GM21723 (cell line): ENCODE measurements at regions not wholly inside any gene's neighbourhood (a gene's known extent, or its start where the extent isn't known, plus 50 kb on each side); places are given as distances from the start of the nearest gene placed in this dataset.

Experiments used
- ATAC-seq: cut with Tn5 transposase; IDR thresholded peaks from one replicate; pipeline ENCODE4 v1.9.1; 2021; ENCODE audit warnings: mild to moderate bottlenecking, moderate library complexity; ENCODE audit not compliant: unreplicated experiment

DNA sequence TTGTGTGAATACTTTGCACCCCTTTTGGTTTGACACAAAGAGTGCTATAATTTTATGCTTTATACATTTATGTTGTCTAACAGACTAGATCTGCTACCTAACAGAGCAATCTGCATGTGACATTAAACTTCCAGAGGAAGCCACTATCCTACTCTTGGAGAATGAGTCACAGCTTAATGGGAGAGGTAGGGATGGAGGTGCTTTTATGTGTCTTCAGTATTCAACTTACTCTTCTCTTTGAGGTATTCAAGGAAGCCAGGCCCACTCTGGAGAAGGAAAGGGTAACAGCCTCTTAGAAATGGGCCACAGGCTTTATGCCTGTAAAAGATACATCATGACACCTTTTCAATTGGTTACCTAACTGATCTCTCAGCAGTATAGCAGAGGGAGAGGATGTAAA lies 85.8 kb upstream of the NEUROD1 start:
- ATAC-seq, result no peak

DNA sequence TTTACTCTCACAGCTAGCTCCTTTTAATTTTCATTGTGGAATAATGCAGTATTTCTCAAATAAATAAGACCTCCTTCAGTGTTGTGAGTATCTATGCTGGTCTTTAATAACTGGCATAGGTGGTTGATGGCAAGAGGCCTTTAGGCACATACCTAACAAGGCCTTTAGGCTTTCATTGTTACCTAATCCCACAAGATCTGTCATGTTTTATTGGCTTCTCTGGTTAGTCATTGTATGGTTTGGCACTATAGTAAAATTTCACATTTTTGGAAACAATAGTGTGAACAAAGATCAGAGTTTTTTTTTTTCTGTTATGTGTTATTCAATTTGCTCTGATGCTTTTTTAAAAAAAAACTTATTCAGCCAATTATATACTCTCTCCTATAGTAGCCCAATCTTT lies 89.8 kb upstream of the NEUROD1 start:
- ATAC-seq, result no peak

DNA sequence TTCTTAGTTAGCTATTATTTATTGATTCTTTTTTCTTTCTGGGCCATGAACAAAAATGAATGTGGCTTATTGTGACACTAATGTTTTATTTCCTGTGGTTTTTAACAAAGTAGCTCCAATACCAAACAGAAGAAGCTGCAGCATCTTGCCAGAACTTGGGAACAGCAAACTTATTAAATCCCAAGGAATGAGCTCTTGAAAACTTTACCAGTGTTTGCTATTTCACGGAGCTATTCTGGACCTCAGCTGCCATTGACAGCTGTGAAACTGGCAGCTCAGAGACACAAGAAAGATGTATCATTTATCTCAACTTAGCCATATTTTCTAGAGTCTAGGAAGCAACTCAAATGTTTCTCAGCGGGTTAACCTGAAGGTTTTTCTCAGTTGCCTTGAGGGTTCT lies 91.0 kb upstream of the NEUROD1 start:
- ATAC-seq, result no peak

DNA sequence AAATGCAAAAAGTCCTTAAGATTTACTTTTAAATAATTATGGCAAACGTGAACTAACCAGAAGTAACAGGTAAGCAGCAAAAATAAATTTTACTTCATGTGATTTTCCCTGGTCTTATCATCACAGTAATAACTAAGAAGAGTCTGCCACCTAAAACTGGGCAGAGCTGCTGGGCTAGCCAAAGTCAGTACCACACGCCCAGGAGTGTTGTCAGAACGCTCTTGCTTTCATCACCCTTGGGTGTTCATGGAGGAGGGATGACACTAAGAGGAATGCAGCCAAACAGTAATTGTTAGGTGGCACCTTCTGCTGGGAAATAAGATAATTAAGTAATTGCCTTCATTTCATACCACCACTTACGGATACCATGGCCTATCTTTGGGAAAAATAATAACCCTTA lies 92.0 kb upstream of the NEUROD1 start:
- ATAC-seq, result no peak

DNA sequence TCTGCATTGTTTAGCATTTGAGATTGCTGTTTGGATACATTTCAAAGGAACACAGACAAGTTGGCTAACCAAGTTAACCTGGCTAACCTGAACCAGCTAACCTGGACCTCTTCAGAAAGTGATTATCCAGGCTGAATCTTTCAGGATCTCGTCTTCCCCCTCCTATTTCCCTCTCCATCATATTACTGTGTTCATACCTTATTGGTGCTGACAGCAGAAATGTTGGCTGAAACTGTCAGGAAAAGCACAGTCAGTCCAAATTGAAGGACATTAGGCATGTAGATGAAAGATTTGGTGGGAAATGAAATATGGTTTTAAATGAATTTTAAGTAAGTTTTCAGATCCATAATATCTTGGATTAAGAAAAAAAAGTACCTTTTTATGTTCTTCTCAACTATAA lies 92.5 kb upstream of the NEUROD1 start:
- ATAC-seq, result no peak

DNA sequence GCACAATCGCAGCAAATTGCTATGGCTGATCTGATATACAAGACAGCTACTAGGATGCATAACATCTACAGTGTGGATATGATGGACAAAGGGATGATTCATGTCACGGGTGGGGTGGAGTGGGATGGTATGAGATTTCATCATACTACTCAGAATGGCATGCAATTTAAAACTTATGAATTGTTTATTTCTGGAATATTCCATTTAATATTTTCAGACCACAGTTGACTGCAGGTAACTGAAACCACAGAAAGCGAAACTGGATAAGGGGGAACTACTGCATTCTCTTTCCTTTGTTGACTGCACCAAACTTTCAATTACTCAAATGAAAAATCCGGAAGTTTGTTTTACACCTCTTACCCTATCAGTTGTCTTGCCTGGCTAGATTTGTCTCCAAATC lies 94.4 kb upstream of the NEUROD1 start:
- peak; percentile 90 for ATAC-seq

DNA sequence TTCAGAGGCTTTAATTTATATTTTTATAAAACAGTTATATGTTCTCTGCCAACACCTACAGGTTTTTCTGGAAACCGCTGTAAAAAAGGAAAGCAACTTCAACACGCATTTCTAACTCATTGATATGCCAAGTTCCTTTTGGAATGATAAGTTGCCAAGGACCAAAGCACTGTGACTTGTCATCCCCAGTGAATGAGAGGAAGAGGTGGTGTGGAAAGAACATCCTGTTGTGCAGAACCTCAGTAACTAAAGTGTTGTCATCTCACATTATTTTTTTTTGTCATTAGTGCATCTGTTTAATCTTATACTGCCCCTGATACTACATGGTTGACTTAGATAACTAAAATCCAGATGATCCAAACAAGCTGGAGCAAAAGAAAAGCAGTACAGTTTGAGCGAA lies 96.0 kb upstream of the NEUROD1 start:
- ATAC-seq, result no peak

DNA sequence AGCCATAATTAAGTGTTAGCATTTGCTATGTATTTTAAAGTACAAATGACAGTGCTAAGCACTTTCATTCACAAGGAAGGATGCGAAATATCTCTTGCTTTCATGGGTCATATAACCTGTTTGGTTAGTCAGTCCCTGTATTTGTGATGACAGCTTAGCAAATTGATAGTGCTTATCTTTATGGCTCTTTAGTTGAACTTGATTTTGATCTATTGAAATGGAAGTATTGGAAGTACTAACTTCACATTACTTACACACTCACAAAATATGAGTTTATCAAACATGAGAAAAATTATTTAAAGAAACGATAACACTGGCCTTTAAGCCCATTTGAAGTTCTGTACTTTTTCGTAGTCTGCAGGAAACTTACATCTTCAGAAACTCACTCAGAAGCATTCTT lies 97.4 kb upstream of the NEUROD1 start:
- ATAC-seq, result no peak

DNA sequence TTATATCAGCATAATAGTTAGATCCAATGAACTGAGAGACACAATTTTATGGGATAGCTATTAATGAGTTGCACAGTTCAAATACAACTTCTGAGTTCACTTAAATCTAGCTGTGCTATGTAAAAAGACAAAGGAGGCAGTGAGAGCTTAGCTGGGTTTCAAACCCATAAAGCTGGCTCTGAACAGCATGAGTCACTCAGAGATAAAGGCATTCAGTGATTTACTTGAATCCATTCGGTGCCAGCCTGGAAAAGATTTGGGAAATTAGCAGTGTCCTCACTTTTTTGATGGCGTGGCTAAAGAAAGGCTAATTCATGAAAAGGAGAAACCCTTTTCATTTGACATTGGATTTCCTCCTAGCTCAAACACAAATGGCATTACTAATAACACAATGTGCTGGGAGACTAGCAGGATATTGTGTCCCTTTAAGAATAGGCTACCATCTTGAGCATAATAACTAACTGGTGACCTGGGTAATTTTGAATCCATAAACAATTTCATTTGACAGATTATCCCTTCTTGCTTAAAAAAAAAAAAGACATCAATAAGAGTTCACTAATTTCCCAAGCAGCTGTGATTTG lies 98.4 kb upstream of the NEUROD1 start:
- no peak for ATAC-seq

DNA sequence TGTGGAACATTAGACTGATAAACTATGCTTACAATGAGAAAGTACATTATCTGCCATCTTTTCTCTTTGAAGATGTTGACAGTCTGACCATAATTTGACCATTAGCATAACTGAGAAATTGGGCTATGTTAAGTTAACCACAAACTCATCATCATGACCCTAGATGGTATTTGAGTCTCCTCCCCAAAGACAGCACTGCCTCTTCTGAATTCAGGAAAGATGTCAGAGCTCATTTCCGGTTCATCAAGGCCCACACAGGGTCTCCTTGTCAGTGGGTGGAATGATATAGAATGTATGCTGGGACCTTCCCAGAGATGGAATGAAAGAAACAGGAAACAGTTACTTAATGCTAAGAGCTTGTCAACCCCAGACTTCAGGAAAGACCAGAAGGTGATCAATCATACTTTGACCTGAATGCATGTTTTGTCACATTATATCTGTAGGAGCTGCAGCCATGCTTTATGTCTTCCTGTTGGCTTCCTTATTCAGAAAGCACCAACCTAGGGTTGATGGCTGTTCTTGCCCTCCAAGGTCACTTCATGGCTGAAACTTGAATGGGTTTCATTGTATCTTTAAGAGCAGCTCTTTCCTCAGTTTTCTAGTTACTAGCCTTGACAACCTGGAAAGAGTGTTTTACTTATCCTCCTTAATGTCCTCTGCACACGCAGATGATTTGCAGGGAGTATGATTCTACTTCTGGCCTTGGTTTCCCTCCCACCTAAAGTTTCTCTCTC lies 99.1 kb upstream of the NEUROD1 start:
- no peak for ATAC-seq

DNA sequence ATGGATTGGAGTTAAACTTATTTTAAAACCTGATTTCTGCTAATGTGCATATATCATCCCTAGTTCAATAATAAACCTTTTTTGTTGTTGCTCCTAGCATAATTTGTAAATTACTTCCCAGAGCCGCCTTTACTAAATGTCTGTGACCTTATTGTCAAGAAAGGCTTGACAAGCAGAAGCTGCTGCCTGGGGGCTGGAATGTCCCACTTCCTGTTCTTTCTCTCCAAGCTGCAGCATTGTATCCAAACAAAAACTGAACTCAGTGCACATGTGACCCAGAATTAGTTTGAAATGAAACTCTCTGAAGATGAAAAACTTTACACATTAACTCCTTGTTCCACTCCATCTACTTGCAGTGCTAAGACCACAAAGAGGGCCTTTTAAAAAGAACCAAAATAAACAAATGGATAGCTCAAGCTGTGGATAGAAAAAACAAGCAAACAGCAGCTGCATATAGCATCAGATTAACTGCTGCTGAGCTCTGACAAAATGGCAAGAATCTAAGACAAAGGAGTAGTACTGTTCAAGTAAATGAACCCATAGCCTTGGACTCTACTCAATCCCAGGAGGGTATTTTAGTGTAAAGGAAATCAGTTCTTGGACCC lies 99.8 kb upstream of the NEUROD1 start:
- peak; percentile 74 for ATAC-seq

DNA sequence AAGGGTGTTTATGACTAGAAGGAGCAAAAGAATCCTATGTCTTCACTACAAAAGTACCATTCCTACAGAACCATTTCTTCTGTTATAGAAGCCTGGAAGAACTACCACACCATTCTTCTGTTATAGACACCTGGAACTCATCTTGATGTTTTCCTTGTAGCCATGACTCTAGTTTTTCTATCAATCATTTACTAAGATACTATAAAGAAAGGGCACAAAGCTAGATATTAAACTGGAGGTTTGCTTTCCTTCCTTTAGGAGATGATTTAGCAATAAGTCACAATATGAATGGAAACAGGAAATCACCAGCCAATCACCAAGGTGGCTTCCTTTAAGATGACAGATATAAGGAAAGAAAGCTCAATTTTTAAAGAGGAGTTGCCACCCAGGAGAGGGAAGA lies 100.3 kb upstream of the NEUROD1 start:
- ATAC-seq, result no peak

DNA sequence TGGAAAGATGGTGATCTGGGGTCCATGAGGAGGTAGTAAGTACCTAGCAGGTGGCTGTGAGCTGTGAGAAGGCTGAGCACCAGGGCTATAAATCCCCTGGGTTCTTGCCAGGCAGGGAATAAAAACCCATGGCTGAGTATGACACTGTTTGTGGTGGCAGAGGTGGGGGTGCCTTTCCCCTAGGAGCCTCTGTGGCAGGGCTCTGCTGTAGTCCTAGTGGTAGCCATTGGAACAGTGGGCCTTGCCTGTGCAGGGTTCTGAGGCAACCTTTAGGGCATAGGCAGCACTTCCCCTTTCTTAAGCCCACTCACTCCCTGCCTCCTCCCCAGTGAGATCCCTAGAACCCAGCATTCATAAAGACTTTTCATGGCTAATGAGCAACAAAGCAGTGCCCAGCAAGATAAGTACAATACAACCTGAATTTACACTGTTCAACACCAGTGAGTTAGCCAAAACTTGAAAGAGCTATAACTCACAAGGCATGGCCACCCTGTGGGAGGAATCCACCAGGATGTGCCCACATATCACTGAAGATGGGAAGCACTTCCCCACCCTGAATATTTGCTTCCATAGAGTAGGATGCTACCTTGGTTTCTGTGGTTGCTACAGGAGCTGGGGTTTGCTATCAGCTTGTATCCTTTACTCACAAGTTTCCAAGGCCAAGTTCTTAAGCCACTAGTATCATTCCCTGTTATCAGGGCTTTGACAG lies 100.9 kb upstream of the NEUROD1 start:
- ATAC-seq, result no peak

DNA sequence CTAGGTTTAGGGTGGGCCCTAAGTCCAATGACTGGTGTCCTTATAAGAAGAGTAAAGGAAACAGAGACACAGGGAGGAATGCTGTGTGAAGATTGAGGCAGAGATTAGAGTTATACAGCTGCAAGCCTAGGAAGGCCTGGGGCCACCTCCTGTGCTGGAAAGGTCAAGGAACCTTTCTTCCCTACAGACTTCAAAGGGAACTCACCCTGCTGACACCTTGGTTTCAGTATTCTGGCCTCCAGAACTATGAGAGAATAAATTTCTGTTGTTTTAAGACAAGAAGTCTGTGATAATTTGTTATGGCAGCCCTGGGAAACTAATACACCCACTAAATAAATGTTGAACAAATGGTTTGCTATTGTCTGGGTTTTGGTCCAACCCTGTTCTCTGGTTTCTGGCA lies 102.3 kb upstream of the NEUROD1 start:
- ATAC-seq, result no peak

DNA sequence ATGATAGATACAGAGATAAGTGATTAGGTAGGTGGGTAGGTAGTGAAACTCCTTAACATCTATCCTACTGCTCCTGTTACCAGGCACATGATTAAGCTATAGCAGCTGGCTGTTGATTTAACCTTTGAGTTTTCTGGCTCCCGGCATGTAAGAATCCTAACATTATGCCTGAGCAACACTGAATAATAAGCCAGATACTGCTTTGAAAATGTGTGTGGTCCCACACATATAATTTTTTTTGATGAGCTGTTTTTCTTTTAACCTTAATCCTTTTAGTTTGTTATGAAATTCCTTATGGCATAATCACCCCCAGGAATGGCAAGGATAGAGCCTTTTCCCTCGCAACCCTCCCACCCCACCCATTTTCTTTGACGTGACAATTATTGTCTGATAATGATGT lies 104.2 kb upstream of the NEUROD1 start:
- ATAC-seq, result no peak

DNA sequence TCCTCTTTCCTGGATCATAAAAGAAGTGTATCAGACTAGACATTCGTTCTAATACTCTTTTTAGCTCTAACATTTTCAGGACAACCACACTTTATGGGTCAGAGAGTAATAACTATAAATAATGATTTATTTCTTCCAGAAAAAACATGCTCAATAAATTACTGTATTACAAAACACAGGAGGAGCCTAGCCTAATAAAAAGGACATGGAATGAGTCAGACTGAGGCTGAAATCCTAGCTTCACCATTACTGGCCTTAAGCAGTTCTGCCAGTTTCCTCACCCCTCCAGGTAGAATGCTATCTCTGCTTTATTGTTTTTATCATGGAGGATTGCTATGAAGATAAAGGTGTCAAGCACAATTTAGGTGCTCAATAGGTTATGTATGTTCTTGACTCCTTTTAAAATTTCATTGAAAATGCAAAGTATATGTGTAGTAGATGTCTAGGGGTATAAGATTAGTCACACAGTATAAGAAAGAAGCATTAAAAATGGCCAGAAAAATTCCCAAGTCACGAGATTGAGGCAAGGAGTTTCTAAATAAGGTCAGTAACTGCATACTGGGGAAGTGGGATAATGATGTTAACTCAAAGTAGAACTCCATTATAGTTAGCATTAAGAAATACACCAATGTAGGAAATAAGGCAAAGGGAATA lies 105.5 kb upstream of the NEUROD1 start:
- ATAC-seq, result no peak

DNA sequence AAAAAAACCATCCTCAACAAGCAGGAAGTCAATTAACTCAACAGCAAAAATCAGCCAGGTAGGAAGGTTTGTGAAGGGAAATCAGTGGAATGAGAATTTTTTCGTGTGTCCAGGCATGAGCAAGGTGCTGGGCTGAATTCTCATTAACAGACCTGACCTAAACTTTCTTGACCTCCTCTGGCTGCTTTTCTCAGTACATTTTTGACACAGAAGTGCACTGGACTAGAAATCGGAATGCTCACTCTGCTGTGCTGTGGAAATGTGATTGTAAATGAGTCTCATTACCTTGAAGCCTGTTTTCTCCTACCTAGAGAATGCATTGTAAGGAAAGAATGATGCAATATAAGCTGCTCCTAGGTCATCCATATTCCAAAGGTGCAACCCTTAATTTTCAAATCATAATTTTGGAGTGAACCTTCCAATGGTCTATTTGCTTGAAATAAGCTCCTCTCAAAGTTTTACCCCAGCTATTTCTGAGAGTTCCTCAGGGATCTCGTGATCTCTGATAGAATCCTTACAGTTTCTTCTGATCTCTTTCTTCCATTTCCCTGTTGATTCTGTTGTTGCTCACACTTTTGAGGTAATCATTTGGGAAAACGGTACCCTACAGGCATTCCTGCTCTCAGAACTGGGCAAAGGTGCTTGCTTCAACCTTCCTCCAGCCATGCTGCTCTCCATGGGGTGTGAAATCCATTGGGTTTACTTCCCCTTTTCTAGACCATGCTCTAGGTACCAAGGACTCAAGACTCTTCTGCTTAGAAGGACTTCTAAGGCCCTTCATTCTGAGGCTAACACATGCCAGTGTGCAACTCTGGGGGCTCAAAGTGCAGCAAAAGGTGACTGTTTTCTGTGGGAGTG lies 104.9 kb upstream of the ITPRID2 start:
- no peak for ATAC-seq

DNA sequence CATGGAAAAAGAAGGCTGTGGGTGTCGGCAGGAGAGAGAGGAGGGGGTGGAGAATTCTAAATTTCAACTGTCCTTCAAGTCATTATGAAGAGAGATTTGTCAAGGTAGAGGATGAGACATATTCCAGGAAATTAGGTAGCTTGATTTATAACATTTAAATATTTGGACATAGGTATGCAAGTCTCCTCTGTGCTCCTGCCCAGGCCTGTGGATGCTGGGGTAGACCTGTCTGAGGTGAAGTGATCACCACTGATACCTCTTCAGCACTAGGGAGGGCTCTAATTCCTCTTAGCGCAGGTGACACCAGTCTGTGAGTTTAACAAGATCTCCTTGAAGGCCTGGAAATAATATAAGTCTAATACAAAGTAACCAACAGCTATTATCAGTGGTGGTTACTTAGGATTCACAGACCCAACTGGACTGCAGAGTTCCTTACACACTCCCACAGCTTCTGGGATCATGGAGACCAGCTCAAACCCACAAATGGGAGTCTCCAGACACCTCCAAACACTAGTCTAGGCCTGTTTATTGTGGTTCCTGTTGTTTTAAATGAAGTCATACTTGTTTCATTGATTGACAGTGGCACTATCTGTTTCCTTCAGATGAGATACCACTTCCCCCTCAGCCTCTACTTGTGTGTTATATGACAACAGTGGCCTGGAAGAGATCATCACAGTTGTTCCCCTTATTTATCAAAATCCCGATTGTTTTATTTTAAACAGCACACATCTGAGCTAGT lies 104.1 kb upstream of the ITPRID2 start:
- ATAC-seq, result no peak

DNA sequence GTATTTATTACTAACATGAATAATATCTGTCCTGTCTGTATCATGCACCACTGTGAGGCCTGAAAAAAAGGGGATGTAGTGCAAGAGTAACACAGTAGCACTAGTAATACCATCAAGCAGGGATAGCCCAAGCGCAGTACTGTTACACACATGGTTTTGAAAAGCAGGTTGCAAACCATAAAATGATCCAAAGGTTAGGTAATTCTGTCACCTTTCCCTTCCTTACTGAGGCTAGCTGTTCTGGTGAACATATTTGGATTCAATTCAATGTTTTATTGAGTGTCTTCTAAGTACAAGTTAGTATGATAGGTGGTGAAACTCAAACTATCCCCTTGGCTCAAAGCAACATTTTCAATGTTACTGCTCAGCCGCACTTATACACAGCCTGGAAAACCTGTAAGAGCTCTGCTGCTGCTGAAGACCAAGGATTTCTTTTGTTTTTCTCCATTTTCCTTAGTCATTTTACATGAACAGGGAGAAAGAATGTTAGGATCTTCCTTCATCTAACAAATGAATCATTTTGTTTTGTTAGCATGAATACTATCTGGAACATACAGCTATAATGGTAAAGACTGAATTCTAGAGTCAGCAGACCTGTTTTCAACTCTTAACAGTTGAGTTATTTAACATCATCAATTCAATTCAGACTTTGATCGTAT lies 102.5 kb upstream of the ITPRID2 start:
- ATAC-seq, result no peak
